MM.1S (cell line): ENCODE measurements at regions not wholly inside any gene's neighbourhood (a gene's known extent, or its start where the extent isn't known, plus 50 kb on each side); places are given as distances from the start of the nearest gene placed in this dataset.

Source experiments
- EZH2 ChIP-seq: fragments of 300-600 bp; sonication (generic); optimal IDR thresholded peaks from 2 replicates; pipeline ENCODE3; 2017; ENCODE audit warnings: low read depth, mild to moderate bottlenecking, antibody characterized with exemption, low read length, mixed read lengths
- TF ChIP-seq, protein P1 (sequence below): fragments of 300-600 bp; sonication (generic); IDR thresholded peaks from 2 replicates; pipeline ENCODE4 v1.5.1; 2016; ENCODE audit warnings: antibody characterized with exemption, low read length, mixed read lengths

DNA sequence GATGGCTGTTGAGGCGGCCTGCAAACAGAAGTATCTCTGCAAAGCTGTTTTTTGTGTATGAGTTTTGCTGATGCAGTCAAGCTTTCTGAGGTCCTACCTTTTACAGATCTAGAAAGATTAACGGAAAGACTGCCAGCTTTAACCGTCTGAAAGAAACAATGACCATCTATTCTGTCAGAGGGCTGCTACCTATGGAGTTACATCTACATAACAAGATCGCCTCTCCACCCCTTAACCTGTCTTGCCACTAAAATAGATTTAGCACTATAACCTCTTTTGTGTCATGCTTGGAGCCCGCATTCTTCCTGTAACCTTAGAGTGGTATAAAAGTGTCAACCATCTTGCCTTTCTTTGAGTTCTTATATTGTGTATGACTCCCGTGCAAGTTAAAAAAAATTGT is 291.2 kb downstream of the POM121L12 start:
- TF ChIP-seq, protein P1, sequence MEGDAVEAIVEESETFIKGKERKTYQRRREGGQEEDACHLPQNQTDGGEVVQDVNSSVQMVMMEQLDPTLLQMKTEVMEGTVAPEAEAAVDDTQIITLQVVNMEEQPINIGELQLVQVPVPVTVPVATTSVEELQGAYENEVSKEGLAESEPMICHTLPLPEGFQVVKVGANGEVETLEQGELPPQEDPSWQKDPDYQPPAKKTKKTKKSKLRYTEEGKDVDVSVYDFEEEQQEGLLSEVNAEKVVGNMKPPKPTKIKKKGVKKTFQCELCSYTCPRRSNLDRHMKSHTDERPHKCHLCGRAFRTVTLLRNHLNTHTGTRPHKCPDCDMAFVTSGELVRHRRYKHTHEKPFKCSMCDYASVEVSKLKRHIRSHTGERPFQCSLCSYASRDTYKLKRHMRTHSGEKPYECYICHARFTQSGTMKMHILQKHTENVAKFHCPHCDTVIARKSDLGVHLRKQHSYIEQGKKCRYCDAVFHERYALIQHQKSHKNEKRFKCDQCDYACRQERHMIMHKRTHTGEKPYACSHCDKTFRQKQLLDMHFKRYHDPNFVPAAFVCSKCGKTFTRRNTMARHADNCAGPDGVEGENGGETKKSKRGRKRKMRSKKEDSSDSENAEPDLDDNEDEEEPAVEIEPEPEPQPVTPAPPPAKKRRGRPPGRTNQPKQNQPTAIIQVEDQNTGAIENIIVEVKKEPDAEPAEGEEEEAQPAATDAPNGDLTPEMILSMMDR = no peak
- TF ChIP-seq EZH2 = no peak
